Activated naive CD8-positive, alpha-beta T cell treated with anti-CD3 and anti-CD28 coated beads for 36 hours (primary cell): ENCODE measurements at regions not wholly inside any gene's neighbourhood (a gene's known extent, or its start where the extent isn't known, plus 50 kb on each side); places are given as distances from the start of the nearest gene placed in this dataset.
A peak's percentile ranks its signal among the peaks of the same experiment; 100 is the strongest.

Experiments
- DNase-seq: peaks from one replicate; pipeline ENCODE4 v3.0.0; 2021
- H3K27ac Mint-ChIP-seq: one replicate; pipeline ENCODE4 v1.8.0; 2022; ENCODE audit warnings: mild to moderate bottlenecking, moderate library complexity, mixed read lengths
- H3K27me3 Mint-ChIP-seq: one replicate; pipeline ENCODE4 v1.8.0; 2022; ENCODE audit warnings: mild to moderate bottlenecking, mixed read lengths
- H3K36me3 Mint-ChIP-seq: one replicate; pipeline ENCODE4 v1.8.0; 2021; ENCODE audit warnings: mild to moderate bottlenecking, mixed read lengths
- H3K4me1 Mint-ChIP-seq: one replicate; pipeline ENCODE4 v1.8.0; 2021; ENCODE audit warnings: mixed read lengths
- H3K4me3 Mint-ChIP-seq: one replicate; pipeline ENCODE4 v1.8.0; 2022; ENCODE audit warnings: mild to moderate bottlenecking, moderate library complexity, mixed read lengths
- H3K9me3 Mint-ChIP-seq: one replicate; pipeline ENCODE4 v1.8.0; 2022; ENCODE audit warnings: mixed read lengths

GRCh38 chr4:152000518-152000917, 239.7 kb upstream of the GATB start:
- Mint-ChIP-seq H3K4me1 (peaks cover 9% of the 10 kb centered on the region), H3K36me3 (no peaks in the 10 kb centered on the region), H3K9me3 (no peaks in the 10 kb centered on the region), H3K27ac (no peak overlapping the region), H3K27me3 (no peaks in the 10 kb centered on the region), H3K4me3 (no peak overlapping the region)
- no peak for DNase-seq

- DNase-seq = no peak
- Mint-ChIP-seq H3K4me1 (peaks cover 15% of the 10 kb centered on the region), H3K36me3 (peaks cover 3% of the 10 kb centered on the region), H3K27ac (no peak overlapping the region), H3K4me3 (no peak overlapping the region), H3K27me3 (no peaks in the 10 kb centered on the region), H3K9me3 (peaks cover 2% of the 10 kb centered on the region)
Measured at GRCh38 chr4:151998723-151999122, 237.9 kb upstream of the GATB start.

GRCh38 chr4:151997461-151997860, 236.7 kb upstream of the GATB start:
- DNase-seq = no peak
- H3K36me3 Mint-ChIP-seq = peaks cover 3% of the 10 kb centered on the region
- peaks cover 5% of the 10 kb centered on the region for H3K9me3 Mint-ChIP-seq
- no peaks in the 10 kb centered on the region for H3K27me3 Mint-ChIP-seq
- H3K4me3 Mint-ChIP-seq = no peak overlapping the region
- peaks cover 16% of the 10 kb centered on the region for H3K4me1 Mint-ChIP-seq
- H3K27ac Mint-ChIP-seq = no peak overlapping the region

GRCh38 chr4:151994429-151994828, 233.6 kb upstream of the GATB start:
- Mint-ChIP-seq H3K4me1 (peaks cover 41% of the 10 kb centered on the region), H3K27ac (no peak overlapping the region), H3K4me3 (no peak overlapping the region), H3K27me3 (no peaks in the 10 kb centered on the region), H3K9me3 (peaks cover 6% of the 10 kb centered on the region), H3K36me3 (peaks cover 3% of the 10 kb centered on the region)
- no peak for DNase-seq

GRCh38 chr4:151993521-151993920, 232.7 kb upstream of the GATB start:
- Mint-ChIP-seq H3K4me3 (no peak overlapping the region), H3K4me1 (peaks cover 41% of the 10 kb centered on the region), H3K27me3 (no peaks in the 10 kb centered on the region), H3K36me3 (peaks cover 3% of the 10 kb centered on the region), H3K9me3 (peaks cover 6% of the 10 kb centered on the region), H3K27ac (no peak overlapping the region)
- DNase-seq = no peak

GRCh38 chr4:151992332-151993154, 231.7 kb upstream of the GATB start:
- no peak overlapping the region for H3K4me3 Mint-ChIP-seq
- no peaks in the 10 kb centered on the region for H3K27me3 Mint-ChIP-seq
- no peak for DNase-seq
- H3K4me1 Mint-ChIP-seq = peaks cover 41% of the 10 kb centered on the region
- peaks cover 6% of the 10 kb centered on the region for H3K9me3 Mint-ChIP-seq
- H3K36me3 Mint-ChIP-seq = peaks cover 3% of the 10 kb centered on the region
- no peak overlapping the region for H3K27ac Mint-ChIP-seq

- Mint-ChIP-seq H3K4me3 (no peak overlapping the region), H3K27me3 (no peaks in the 10 kb centered on the region), H3K4me1 (peaks cover 41% of the 10 kb centered on the region), H3K27ac (no peak overlapping the region), H3K9me3 (peaks cover 6% of the 10 kb centered on the region), H3K36me3 (peaks cover 3% of the 10 kb centered on the region)
- no peak for DNase-seq
Measured at GRCh38 chr4:151991884-151992167, 231.0 kb upstream of the GATB start.

- no peak for DNase-seq
- Mint-ChIP-seq H3K4me3 (no peak overlapping the region), H3K9me3 (peaks cover 6% of the 10 kb centered on the region), H3K27ac (peak overlapping the region; percentile 67), H3K27me3 (no peaks in the 10 kb centered on the region), H3K4me1 (peaks cover 41% of the 10 kb centered on the region), H3K36me3 (peaks cover 3% of the 10 kb centered on the region)
Measured at GRCh38 chr4:151991001-151991883, 230.4 kb upstream of the GATB start.

- H3K36me3 Mint-ChIP-seq = peaks cover 3% of the 10 kb centered on the region
- H3K27me3 Mint-ChIP-seq = no peaks in the 10 kb centered on the region
- H3K4me3 Mint-ChIP-seq = no peak overlapping the region
- peaks cover 6% of the 10 kb centered on the region for H3K9me3 Mint-ChIP-seq
- H3K4me1 Mint-ChIP-seq = peaks cover 41% of the 10 kb centered on the region
- H3K27ac Mint-ChIP-seq = no peak overlapping the region
- no peak for DNase-seq
Measured at GRCh38 chr4:151990201-151990600, 229.4 kb upstream of the GATB start.

GRCh38 chr4:151988591-151988990, 227.8 kb upstream of the GATB start:
- no peak overlapping the region for H3K27ac Mint-ChIP-seq

GRCh38 chr4:151987606-151988005, 226.8 kb upstream of the GATB start:
- Mint-ChIP-seq H3K27ac (no peak overlapping the region), H3K36me3 (no peaks in the 10 kb centered on the region), H3K4me1 (peaks cover 26% of the 10 kb centered on the region), H3K9me3 (peaks cover 2% of the 10 kb centered on the region), H3K4me3 (no peak overlapping the region), H3K27me3 (no peaks in the 10 kb centered on the region)
- no peak for DNase-seq

More at GRCh38 chr4:151988591-151988990, 227.8 kb upstream of the GATB start:
- Mint-ChIP-seq H3K4me1 (peaks cover 34% of the 10 kb centered on the region), H3K27me3 (no peaks in the 10 kb centered on the region), H3K36me3 (no peaks in the 10 kb centered on the region), H3K9me3 (peaks cover 4% of the 10 kb centered on the region), H3K4me3 (no peak overlapping the region)
- DNase-seq = no peak

- DNase-seq = no peak
- H3K4me3 Mint-ChIP-seq = no peak overlapping the region
- no peaks in the 10 kb centered on the region for H3K27me3 Mint-ChIP-seq
- no peak overlapping the region for H3K27ac Mint-ChIP-seq
- peaks cover 1% of the 10 kb centered on the region for H3K9me3 Mint-ChIP-seq
- no peaks in the 10 kb centered on the region for H3K4me1 Mint-ChIP-seq
- no peaks in the 10 kb centered on the region for H3K36me3 Mint-ChIP-seq
Measured at GRCh38 chr4:151983854-151984253, 223.0 kb upstream of the GATB start.

GRCh38 chr4:151979819-151980218, 219.0 kb upstream of the GATB start:
- Mint-ChIP-seq H3K27me3 (no peaks in the 10 kb centered on the region), H3K36me3 (peaks cover 8% of the 10 kb centered on the region), H3K27ac (no peak overlapping the region), H3K4me1 (no peaks in the 10 kb centered on the region), H3K9me3 (peaks cover 19% of the 10 kb centered on the region), H3K4me3 (no peak overlapping the region)
- no peak for DNase-seq

GRCh38 chr4:151968643-151969042, 207.8 kb upstream of the GATB start:
- H3K27me3 Mint-ChIP-seq = no peaks in the 10 kb centered on the region

GRCh38 chr4:151967074-151967473, 206.3 kb upstream of the GATB start:
- Mint-ChIP-seq H3K9me3 (no peaks in the 10 kb centered on the region), H3K4me3 (no peak overlapping the region), H3K27ac (no peak overlapping the region), H3K27me3 (no peaks in the 10 kb centered on the region), H3K36me3 (no peaks in the 10 kb centered on the region), H3K4me1 (no peaks in the 10 kb centered on the region)
- no peak for DNase-seq

More at GRCh38 chr4:151968643-151969042, 207.8 kb upstream of the GATB start:
- Mint-ChIP-seq H3K4me1 (no peaks in the 10 kb centered on the region), H3K27ac (no peak overlapping the region), H3K9me3 (no peaks in the 10 kb centered on the region), H3K36me3 (no peaks in the 10 kb centered on the region), H3K4me3 (no peak overlapping the region)
- DNase-seq = no peak
